Colonic mucosa (tissue), 4 donors: ENCODE measurements at regions not wholly inside any gene's neighbourhood (a gene's known extent, or its start where the extent isn't known, plus 50 kb on each side); places are given as distances from the start of the nearest gene placed in this dataset.

ENCODE experiments used
- DNase-seq: peaks from one replicate; pipeline ENCODE4 v3.0.0-alpha.2; 2020
- H3K27ac ChIP-seq: fragments of 200-600 bp; one replicate; pipeline ENCODE4 v1.8.0; 2021
- H3K27me3 ChIP-seq: fragments of 200-600 bp; one replicate; pipeline ENCODE4 v1.8.0; 2021
- H3K36me3 ChIP-seq: fragments of 200-600 bp; one replicate; pipeline ENCODE4 v1.8.0; 2021
- H3K4me1 ChIP-seq: fragments of 200-600 bp; one replicate; pipeline ENCODE4 v1.8.0; 2021; ENCODE audit warnings: mild to moderate bottlenecking
- H3K4me3 ChIP-seq: fragments of 200-600 bp; one replicate; pipeline ENCODE4 v1.8.0; 2021
- H3K9ac ChIP-seq, 2 donors: one replicate each; pipeline ENCODE4 v1.7.0; 2013; ENCODE audit warnings: control low read depth in 2 of 2, low read depth in 2 of 2, low read length in 2 of 2
- H3K9me3 ChIP-seq: fragments of 200-600 bp; one replicate; pipeline ENCODE4 v1.8.0; 2021
- CTCF ChIP-seq: fragments of 200-600 bp; IDR thresholded peaks from one replicate; pipeline ENCODE4 v1.8.0; 2022; ENCODE audit warnings: antibody characterized with exemption, mild to moderate bottlenecking
- intact Hi-C: fragments of 100-400 bp; cut with DNase I; formaldehyde crosslinking; loops from one replicate; pipeline ENCODE4 v1.14.1; 2022
- donor health status: healthy.
- donor health status: DM: no; HTN: no; CAD: no.
- donor health status: DM: no; HTN: no; CAD: no.

- no peak for DNase-seq
- Histone ChIP-seq H3K4me1 (no peaks in the 10 kb centered on the region), H3K27ac (peak overlapping the region; percentile 77), H3K4me3 (no peak overlapping the region), H3K9me3 (no peaks in the 10 kb centered on the region), H3K9ac (peak overlapping the region; percentile 16 to 38), H3K27me3 (no peaks in the 10 kb centered on the region), H3K36me3 (no peaks in the 10 kb centered on the region)
- no peak for TF ChIP-seq CTCF
- intact Hi-C loops = no loop called here
Observed at GRCh38 chr10:3935141-3935540, 150.1 kb upstream of the KLF6 start.

- DNase-seq = no peak
- Histone ChIP-seq H3K27me3 (no peaks in the 10 kb centered on the region), H3K4me3 (no peak overlapping the region), H3K27ac (no peak overlapping the region), H3K9me3 (no peaks in the 10 kb centered on the region), H3K36me3 (no peaks in the 10 kb centered on the region), H3K4me1 (no peaks in the 10 kb centered on the region), H3K9ac (no peak overlapping the region)
- intact Hi-C loops = no loop called here
- TF ChIP-seq CTCF = no peak
Observed at GRCh38 chr10:3933733-3934132, 148.7 kb upstream of the KLF6 start.

GRCh38 chr10:3932597-3933375, 147.8 kb upstream of the KLF6 start:
- no peak overlapping the region for H3K9ac ChIP-seq
- H3K9me3 ChIP-seq = no peaks in the 10 kb centered on the region
- H3K4me3 ChIP-seq = no peak overlapping the region
- H3K27me3 ChIP-seq = no peaks in the 10 kb centered on the region
- no peak overlapping the region for H3K27ac ChIP-seq
- intact Hi-C loops = no loop called here
- no peaks in the 10 kb centered on the region for H3K4me1 ChIP-seq
- no peaks in the 10 kb centered on the region for H3K36me3 ChIP-seq
- no peak for DNase-seq
- no peak for TF ChIP-seq CTCF

GRCh38 chr10:3931901-3932300, 146.9 kb upstream of the KLF6 start:
- intact Hi-C loops = no loop called here
- TF ChIP-seq CTCF = no peak
- DNase-seq = no peak
- Histone ChIP-seq H3K9ac (no peak overlapping the region), H3K27ac (no peak overlapping the region), H3K36me3 (no peaks in the 10 kb centered on the region), H3K4me1 (no peaks in the 10 kb centered on the region), H3K4me3 (no peak overlapping the region), H3K9me3 (no peaks in the 10 kb centered on the region), H3K27me3 (no peaks in the 10 kb centered on the region)

GRCh38 chr10:3931224-3931623, 146.2 kb upstream of the KLF6 start:
- TF ChIP-seq CTCF = no peak
- Histone ChIP-seq H3K4me1 (no peaks in the 10 kb centered on the region), H3K27ac (no peak overlapping the region), H3K9ac (no peak overlapping the region), H3K4me3 (no peak overlapping the region), H3K27me3 (no peaks in the 10 kb centered on the region), H3K9me3 (no peaks in the 10 kb centered on the region), H3K36me3 (no peaks in the 10 kb centered on the region)
- intact Hi-C loops = no loop called here
- no peak for DNase-seq
